K562 (cell line): ENCODE measurements at regions not wholly inside any gene's neighbourhood (a gene's known extent, or its start where the extent isn't known, plus 50 kb on each side); places are given as distances from the start of the nearest gene placed in this dataset.

Experiments
- ATAC-seq: fragments of 200-7000 bp; cut with Tn5 transposase; 3 replicates; pipeline ENCODE4 v1.9.1; 2020; ENCODE audit warnings: moderate library complexity
- BruUV-seq: library from RNA; stranded (reverse); fragments of 400-500 nt; replicated peaks from 2 replicates; lab custom pipeline; 2021; lab: Mats Ljungman, UMichigan
- CTCF ChIA-PET: fragments of 300-600 bp; formaldehyde crosslinking; extraction: SDS; loops from one replicate; lab custom pipeline; 2021; ENCODE audit warnings: low intra/inter-chr PET ratio; lab: Yijun Ruan, JAX
- POLR2A ChIA-PET: fragments of 300-600, 350-650 bp; sonication (Branson Sonifier 250); formaldehyde crosslinking; extraction: SDS; loops from one replicate; lab custom pipeline; 2021; ENCODE audit warnings: antibody characterized with exemption, inconsistent platforms; lab: Yijun Ruan, JAX
- DNase-seq, 4 experiments: peaks; one replicate each; pipeline versions ENCODE4 v3.0.0 to v3.0.0-alpha.2; 2011 to 2018; ENCODE audit warnings: low spot score in 3 of 4, mixed read lengths in 3 of 4; ENCODE audit errors: extremely low read depth in 1 of 4
- FAIRE-seq: peaks from 2 replicates; lab custom pipeline; 2011; peaks lifted over from hg19 to GRCh38; lab: Jason Lieb, UNC
- H2AFZ ChIP-seq: 2 replicates; pipeline ENCODE4 v1.6.0; 2011; ENCODE audit warnings: low read depth, low read length, control low read depth, inconsistent platforms
- H3K27ac ChIP-seq: fragments of 200-600 bp; 3 replicates; pipeline ENCODE4 v1.8.0; 2011; ENCODE audit warnings: low read depth, mild to moderate bottlenecking, control low read depth, inconsistent platforms, low read length, moderate library complexity, mixed read lengths; ENCODE audit errors: extremely low read depth
- H3K27me3 ChIP-seq, 2 experiments: fragments of 300-600 bp in 1 of 2; 2 replicates in 1 of 2; 3 replicates in 1 of 2; pipeline versions ENCODE4 v1.6.0 to v1.8.0; 2011; ENCODE audit warnings: inconsistent platforms in 2 of 2, low read length in 2 of 2, mild to moderate bottlenecking in 1 of 2, mixed read lengths in 1 of 2, moderate library complexity in 1 of 2; ENCODE audit not compliant: control insufficient read depth in 2 of 2, insufficient read depth in 2 of 2
- H3K36me3 ChIP-seq: fragments of 300-600 bp; 3 replicates; pipeline ENCODE4 v1.8.0; 2011; ENCODE audit warnings: mild to moderate bottlenecking, low read length, inconsistent platforms; ENCODE audit not compliant: control insufficient read depth, insufficient read depth
- H3K4me1 ChIP-seq, 2 experiments: fragments of 200-600 bp in 1 of 2; replicated peaks in 1 of 2; 2 replicates in 1 of 2; 3 replicates in 1 of 2; pipeline versions ENCODE4 v1.5.1 to v1.8.0; 2011; ENCODE audit warnings: inconsistent platforms in 2 of 2, low read length in 2 of 2, mild to moderate bottlenecking in 1 of 2, mixed read lengths in 1 of 2, moderate library complexity in 1 of 2; ENCODE audit not compliant: control insufficient read depth in 2 of 2, insufficient read depth in 2 of 2
- H3K4me2 ChIP-seq: 2 replicates; pipeline ENCODE4 v1.6.1; 2011; ENCODE audit warnings: low read length, control low read depth, inconsistent platforms, mixed read lengths; ENCODE audit not compliant: insufficient read depth
- H3K4me3 ChIP-seq: fragments of 200-600 bp; sonication (generic), shearing (Covaris generic); 2 replicates; pipeline ENCODE4 v1.5.1; 2016; ENCODE audit warnings: control low read depth, inconsistent platforms
- H3K79me2 ChIP-seq: fragments of 200-600 bp; 3 replicates; pipeline ENCODE4 v1.8.0; 2011; ENCODE audit warnings: low read length, inconsistent platforms; ENCODE audit not compliant: control insufficient read depth, insufficient read depth
- H3K9ac ChIP-seq, 2 experiments: 2 replicates each; pipeline versions ENCODE4 v1.6.0 to v1.6.1; 2011; ENCODE audit warnings: low read depth in 2 of 2, low read length in 2 of 2, control low read depth in 1 of 2, inconsistent platforms in 1 of 2, mild to moderate bottlenecking in 1 of 2, mixed read lengths in 1 of 2; ENCODE audit not compliant: insufficient read depth in 1 of 2
- H3K9me1 ChIP-seq: one replicate; pipeline ENCODE4 v1.6.0; 2011; ENCODE audit warnings: inconsistent platforms, mild to moderate bottlenecking, low read length, moderate library complexity; ENCODE audit not compliant: control insufficient read depth, insufficient read depth
- H3K9me3 ChIP-seq: replicated peaks from 2 replicates; pipeline ENCODE4 v1.5.1; 2011; ENCODE audit warnings: low read depth, low read length, inconsistent platforms; ENCODE audit not compliant: control insufficient read depth, insufficient read depth
- H4K20me1 ChIP-seq: replicated peaks from 2 replicates; pipeline ENCODE4 v1.6.1; 2011; ENCODE audit warnings: low read length, inconsistent platforms, mixed read lengths; ENCODE audit not compliant: control insufficient read depth, insufficient read depth
- ELK1 ChIP-seq: sonication (generic); formaldehyde crosslinking; IDR thresholded peaks from 2 replicates; pipeline ENCODE4 v1.8.1; 2022; ENCODE audit warnings: missing genetic modification reagents
- GABPB2 ChIP-seq: fragments of 250-450 bp; sonication (Bioruptor Pico); conservative IDR thresholded peaks from 2 replicates; pipeline ENCODE4 v1.5.1; 2021; ENCODE audit warnings: mild to moderate bottlenecking
- HDAC8 ChIP-seq: fragments of 450-650 bp; IDR thresholded peaks from 2 replicates; pipeline ENCODE4 v1.6.1; 2016; ENCODE audit warnings: mild to moderate bottlenecking, missing genetic modification characterization, moderate library complexity, missing compliant biosample characterization
- KDM1A ChIP-seq, 2 experiments: fragments of 450-650 bp; IDR thresholded peaks; 2 replicates each; pipeline ENCODE4 v1.6.1; 2016; ENCODE audit warnings: mild to moderate bottlenecking in 2 of 2
- NEUROD1 ChIP-seq: fragments of 150-350 bp; IDR thresholded peaks from 2 replicates; pipeline ENCODE4 v1.6.1; 2014; ENCODE audit warnings: borderline replicate concordance, low read length, low read depth; ENCODE audit not compliant: partially characterized antibody
- SETDB1 ChIP-seq: IDR thresholded peaks from one replicate; pipeline ENCODE4 v1.6.1; 2012; ENCODE audit warnings: low read length, control low read depth, inconsistent platforms
- ZC3H8 ChIP-seq: fragments of 450-650 bp; IDR thresholded peaks from 2 replicates; pipeline ENCODE4 v1.6.1; 2017
- ZNF644 ChIP-seq: fragments of 200-800 bp; sonication (Bioruptor generic); IDR thresholded peaks from 2 replicates; pipeline ENCODE4 v1.6.1; 2016; ENCODE audit warnings: low read depth, missing genetic modification characterization, missing compliant biosample characterization
- whole genome bisulfite sequencing: fragments of 100-300 bp; shearing (Covaris generic); methylation state at CpG from one replicate; pipeline ENCODE4 v1.1.6; 2016; ENCODE audit warnings: low coverage, mixed read lengths; ENCODE audit not compliant: insufficient coverage; ENCODE audit errors: missing lambda C conversion rate; 5-methylcytosine and 5-hydroxymethylcytosine counted together
- in situ Hi-C: fragments of 300-500 bp; cut with MboI; formaldehyde crosslinking; loops from 4 replicates; pipeline ENCODE4 v1.15.0; 2018; ENCODE audit warnings: inconsistent platforms, mixed read lengths
- intact Hi-C: fragments of 100-400 bp; cut with micrococcal nuclease; formaldehyde crosslinking; loops from 2 replicates; pipeline ENCODE4 v1.14.2; 2022

GRCh38 chr10:8576281-8576680, 521.8 kb downstream of the GATA3 start:
- no peak for FAIRE-seq
- H3K9me1 ChIP-seq, result no peaks in the 10 kb centered on the region
- CTCF ChIA-PET, result no interaction called here
- DNase-seq, result no peak
- intact Hi-C loops, result no loop called here
- no peak for TF ChIP-seq ELK1 (CRISPR knock-in tag)
- TF ChIP-seq ZC3H8, result no peak
- no peak for TF ChIP-seq NEUROD1
- TF ChIP-seq GABPB2, result no peak
- no peak for TF ChIP-seq SETDB1
- TF ChIP-seq KDM1A (IDR thresholded peaks at IDR 0.05), result no peak
- TF ChIP-seq HDAC8 (tag), result no peak
- TF ChIP-seq ZNF644, result no peak
- TF ChIP-seq, all 486 proteins: peak for 0
- Histone ChIP-seq H3K9ac (no peak overlapping the region), H3K79me2 (no peaks in the 10 kb centered on the region), H3K4me2 (no peak overlapping the region), H3K27ac (no peak overlapping the region), H3K36me3 (no peaks in the 10 kb centered on the region), H4K20me1 (no peaks in the 10 kb centered on the region), H3K4me1 (no peaks in the 10 kb centered on the region), H3K27me3 (no peaks in the 10 kb centered on the region), H3K9me3 (no peaks in the 10 kb centered on the region), H3K4me3 (no peak overlapping the region), H2AFZ (no peak overlapping the region)
- POLR2A ChIA-PET, result no interaction called here
- 0% methylated on average over 1 of the region's 1 CpG for WGBS
- in situ Hi-C loops, result no loop called here
- no TSS peak for BruUV-seq
- ATAC-seq, result no peak
